Heart left ventricle (tissue), 16 donors: ENCODE measurements at regions not wholly inside any gene's neighbourhood (a gene's known extent, or its start where the extent isn't known, plus 50 kb on each side); places are given as distances from the start of the nearest gene placed in this dataset.

Experiments used
- ATAC-seq, 4 donors: fragments of 200-7000 bp; cut with Tn5 transposase; one replicate each; pipeline ENCODE4 v1.9.1; 2020 to 2022; ENCODE audit warnings: moderate library complexity in 4 of 4, mild to moderate bottlenecking in 3 of 4, moderate number of reproducible peaks in 1 of 4
- DNase-seq, 5 donors: peaks; one replicate each; pipeline ENCODE4 v3.0.0-alpha.2; 2020
- H3K27ac ChIP-seq, 12 donors: fragments of 200-600 bp; sonication (generic) in 4 of 12; one replicate each; pipeline versions ENCODE4 v1.5.0 to v1.8.0; 2016 to 2022; ENCODE audit warnings: mild to moderate bottlenecking in 2 of 12
- H3K27me3 ChIP-seq, 9 donors: fragments of 200-600 bp; sonication (generic) in 2 of 9; one replicate each; pipeline versions ENCODE4 v1.5.1 to v1.8.0; 2016 to 2022; ENCODE audit warnings: mild to moderate bottlenecking in 3 of 9
- H3K36me3 ChIP-seq, 9 donors: fragments of 200-600 bp; sonication (generic) in 2 of 9; one replicate each; pipeline versions ENCODE4 v1.5.0 to v1.8.0; 2018 to 2022; ENCODE audit warnings: mild to moderate bottlenecking in 2 of 9
- H3K4me1 ChIP-seq, 12 donors: fragments of 200-600 bp; sonication (generic) in 4 of 12; one replicate each; pipeline versions ENCODE4 v1.5.0 to v1.8.0; 2016 to 2022; ENCODE audit warnings: mild to moderate bottlenecking in 3 of 12
- H3K4me3 ChIP-seq, 12 donors: fragments of 200-600 bp; sonication (generic) in 4 of 12; one replicate each; pipeline versions ENCODE4 v1.5.0 to v1.8.0; 2017 to 2022; ENCODE audit warnings: mild to moderate bottlenecking in 9 of 12, moderate library complexity in 4 of 12
- H3K9me3 ChIP-seq, 12 donors: fragments of 200-600 bp; sonication (generic) in 4 of 12; one replicate each; pipeline versions ENCODE4 v1.5.0 to v1.8.0; 2016 to 2022; ENCODE audit warnings: mild to moderate bottlenecking in 1 of 12
- CTCF ChIP-seq, 12 donors: fragments of 200-600 bp; sonication (generic) in 4 of 12; IDR thresholded peaks; one replicate each; pipeline versions ENCODE4 v1.5.0 to v1.8.0; 2018 to 2022; ENCODE audit warnings: antibody characterized with exemption in 12 of 12, mild to moderate bottlenecking in 5 of 12
- POLR2A ChIP-seq, 2 donors: fragments of 450-650 bp; IDR thresholded peaks; one replicate each; pipeline ENCODE4 v1.6.1; 2017; ENCODE audit warnings: antibody characterized with exemption in 2 of 2, mild to moderate bottlenecking in 2 of 2, moderate library complexity in 2 of 2
- WGBS, 4 donors: extraction: QIAGEN DNeasy Blood & Tissue Kit in 2 of 4; methylation state at CpG; one replicate each; pipeline versions ENCODE4 v1.1.5 to v1.1.7; 2013 to 2018; 5-methylcytosine and 5-hydroxymethylcytosine counted together
- intact Hi-C, 10 donors: fragments of 100-400 bp; cut with DNase I; formaldehyde crosslinking; loops; one replicate each; pipeline versions ENCODE4 v1.11.1 to v1.14.2; 2022
- donor health status: ischemic (EF 13 %, LVEDD 7.1; RV severe dilation, severe dysfunction).
- donor health status: healthy with polysubstance abuse.
- donor health status: DM: no; HTN: yes; CAD: no.
- donor health status: DM: no; HTN: no; CAD: no.
- donor health status: ischemic (EF 25% LVEDD 6.9; RV normal size, moderate dysfunction).
- donor health status: ischemic (EF 25% LVEDD 5.7; RV mildly dilated, moderate dysfunction).
- donor health status: healthy.
- donor health status: DM: yes; HTN: yes; CAD: no.
- donor health status: ischemic (EF 35%, LVEDD 5.7; RV mildly dilated, moderate dysfunction).
- donor health status: nonischemic (EF 11% LVEDD 7.7; RV severe dilation, severe dysfunction).
- donor health status: DM: yes; HTN: yes; CAD: no.
- donor health status: PGD.
- donor health status: ischemic (EF 29% LVEDD 5.4; RV normal size, mild dysfunction).
- donor health status: nonischemic (EF 23%, LVEDD 6.1; RV moderate dilation, normal function).

GRCh38 chr6:15113587-15113986 is 132.3 kb upstream of the JARID2 start:
- DNase-seq: no peak
- Histone ChIP-seq H3K27ac (no peak overlapping the region), H3K36me3 (no peaks in the 10 kb centered on the region), H3K27me3 (no peaks in the 10 kb centered on the region), H3K4me3 (no peak overlapping the region), H3K9me3 (no peaks in the 10 kb centered on the region), H3K4me1 (peaks cover 0 to 8% (median 0%) of the 10 kb centered on the region in 12 donors)
- ATAC-seq: no peak
- TF ChIP-seq POLR2A (IDR thresholded peaks at IDR 0.05) (no peak), CTCF (IDR thresholded peaks at IDR 0.05) (no peak)
- 74 to 87% (median 80%) methylated on average over 1 of the region's 1 CpG for WGBS, 4 donors
- intact Hi-C loops: no loop called here

DNA sequence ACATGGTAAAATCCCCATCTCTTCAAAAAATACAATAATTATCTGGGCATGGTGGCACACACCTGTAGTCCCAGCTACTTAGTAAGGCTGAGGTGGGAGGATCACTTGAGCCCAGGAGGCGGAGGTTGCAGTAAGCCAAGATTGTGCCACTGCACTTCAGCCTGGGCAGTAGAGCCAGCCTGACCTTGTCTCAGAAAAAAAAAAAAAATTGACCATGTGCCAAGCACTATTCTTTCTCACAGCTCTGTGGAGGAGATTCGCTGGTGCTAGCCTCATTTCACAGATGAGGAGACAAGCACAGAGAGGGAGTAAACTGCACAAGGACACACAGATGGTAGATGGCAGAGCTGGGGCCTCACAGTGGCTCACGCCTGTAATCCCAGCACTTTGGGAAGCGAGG is 131.8 kb upstream of the JARID2 start:
- no peak overlapping the region for H3K27ac ChIP-seq
- 76 to 79% (median 77%) methylated on average over 4 of the region's 4 CpGs for WGBS, 4 donors
- H3K4me1 ChIP-seq: peaks cover 0 to 3% (median 0%) of the 10 kb centered on the region in 12 donors
- H3K9me3 ChIP-seq: no peaks in the 10 kb centered on the region
- DNase-seq: no peak
- ATAC-seq: peak in 3 of 4 donors; percentile 39 to 67 (median 57)
- H3K4me3 ChIP-seq: no peak overlapping the region
- no peak for TF ChIP-seq CTCF (IDR thresholded peaks at IDR 0.05)
- TF ChIP-seq POLR2A (IDR thresholded peaks at IDR 0.05): no peak
- intact Hi-C loops: no loop called here
- H3K36me3 ChIP-seq: no peaks in the 10 kb centered on the region
- H3K27me3 ChIP-seq: no peaks in the 10 kb centered on the region

DNA sequence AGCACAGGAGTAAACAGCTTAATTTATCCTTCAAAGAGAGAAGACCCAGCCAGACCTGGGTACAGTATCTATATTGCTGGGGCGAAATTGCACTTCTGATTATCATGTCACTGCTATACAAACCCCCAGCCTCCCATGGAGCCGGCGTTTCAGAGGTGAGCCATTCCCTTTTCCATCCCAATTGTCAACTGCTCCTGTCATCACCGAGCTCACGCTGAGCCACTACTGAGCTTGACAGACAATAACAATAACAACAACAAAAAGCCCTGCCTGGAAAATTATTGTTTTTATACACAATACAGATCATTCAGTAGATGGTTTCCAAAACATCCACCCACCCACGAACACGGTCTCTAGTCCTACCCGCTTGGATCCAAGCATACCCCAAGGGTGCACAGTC is 129.0 kb upstream of the JARID2 start:
- WGBS, 4 donors: 84 to 88% (median 88%) methylated on average over 8 of the region's 8 CpGs
- ATAC-seq: no peak

GRCh38 chr6:15121443-15121842 is 124.4 kb upstream of the JARID2 start:
- 94 to 98% (median 97%) methylated on average over 1 of the region's 1 CpG for WGBS, 4 donors
- Histone ChIP-seq H3K27me3 (no peaks in the 10 kb centered on the region), H3K4me3 (no peak overlapping the region), H3K27ac (no peak overlapping the region), H3K9me3 (no peaks in the 10 kb centered on the region), H3K36me3 (no peaks in the 10 kb centered on the region), H3K4me1 (no peaks in the 10 kb centered on the region)
- intact Hi-C loops: no loop called here
- ATAC-seq (no peak), DNase-seq (no peak)
- TF ChIP-seq POLR2A (IDR thresholded peaks at IDR 0.05): no peak
- TF ChIP-seq CTCF (IDR thresholded peaks at IDR 0.05): no peak

More for the DNA sequence above, 129.0 kb upstream of the JARID2 start:
- Histone ChIP-seq H3K4me1 (no peaks in the 10 kb centered on the region), H3K9me3 (no peaks in the 10 kb centered on the region), H3K4me3 (no peak overlapping the region), H3K27me3 (no peaks in the 10 kb centered on the region), H3K27ac (no peak overlapping the region), H3K36me3 (no peaks in the 10 kb centered on the region)
- intact Hi-C loops: no loop called here
- no peak for TF ChIP-seq POLR2A (IDR thresholded peaks at IDR 0.05)
- no peak for DNase-seq

GRCh38 chr6:15121977-15122550 is 123.8 kb upstream of the JARID2 start:
- no peak overlapping the region for H3K27ac ChIP-seq
- no peak for TF ChIP-seq CTCF (IDR thresholded peaks at IDR 0.05)
- no peak for TF ChIP-seq POLR2A (IDR thresholded peaks at IDR 0.05)
- no peaks in the 10 kb centered on the region for H3K9me3 ChIP-seq
- H3K4me1 ChIP-seq: no peaks in the 10 kb centered on the region
- H3K27me3 ChIP-seq: no peaks in the 10 kb centered on the region
- ATAC-seq: no peak
- DNase-seq: no peak
- no peak overlapping the region for H3K4me3 ChIP-seq
- WGBS, 4 donors: 89 to 92% (median 91%) methylated on average over 6 of the region's 6 CpGs
- intact Hi-C loops: no loop called here
- no peaks in the 10 kb centered on the region for H3K36me3 ChIP-seq
